ENCODE measurements at regions not wholly inside any gene's neighbourhood (a gene's known extent, or its start where the extent isn't known, plus 50 kb on each side); places are given as distances from the start of the nearest gene placed in this dataset.

DNA sequence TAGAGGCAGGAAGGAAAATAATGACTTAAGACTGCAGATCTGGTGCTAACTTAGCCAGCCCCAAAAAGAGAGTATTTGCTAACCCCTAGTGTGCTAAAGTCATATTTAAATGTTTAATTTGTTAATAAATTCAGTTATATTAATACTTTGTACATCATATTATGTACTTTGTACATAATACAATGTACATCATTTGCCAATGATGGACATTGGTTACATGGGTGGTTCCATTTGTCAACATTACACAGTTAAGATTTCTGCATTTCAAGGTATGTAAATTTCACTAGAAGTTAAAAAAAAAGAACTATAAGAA, 63.9 kb upstream of the PIM1 start (continued):
- TF ChIP-seq, protein P1, sequence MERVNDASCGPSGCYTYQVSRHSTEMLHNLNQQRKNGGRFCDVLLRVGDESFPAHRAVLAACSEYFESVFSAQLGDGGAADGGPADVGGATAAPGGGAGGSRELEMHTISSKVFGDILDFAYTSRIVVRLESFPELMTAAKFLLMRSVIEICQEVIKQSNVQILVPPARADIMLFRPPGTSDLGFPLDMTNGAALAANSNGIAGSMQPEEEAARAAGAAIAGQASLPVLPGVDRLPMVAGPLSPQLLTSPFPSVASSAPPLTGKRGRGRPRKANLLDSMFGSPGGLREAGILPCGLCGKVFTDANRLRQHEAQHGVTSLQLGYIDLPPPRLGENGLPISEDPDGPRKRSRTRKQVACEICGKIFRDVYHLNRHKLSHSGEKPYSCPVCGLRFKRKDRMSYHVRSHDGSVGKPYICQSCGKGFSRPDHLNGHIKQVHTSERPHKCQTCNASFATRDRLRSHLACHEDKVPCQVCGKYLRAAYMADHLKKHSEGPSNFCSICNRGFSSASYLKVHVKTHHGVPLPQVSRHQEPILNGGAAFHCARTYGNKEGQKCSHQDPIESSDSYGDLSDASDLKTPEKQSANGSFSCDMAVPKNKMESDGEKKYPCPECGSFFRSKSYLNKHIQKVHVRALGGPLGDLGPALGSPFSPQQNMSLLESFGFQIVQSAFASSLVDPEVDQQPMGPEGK (tag by site-specific recombination; IDR thresholded peaks at IDR 0.05): no peak
- no peak for TF ChIP-seq ZNF555 (tag by site-specific recombination; conservative IDR thresholded peaks at IDR 0.05)
- TF ChIP-seq ZNF473 (tag by site-specific recombination; IDR thresholded peaks at IDR 0.05): no peak
- no peak for TF ChIP-seq ZSCAN23 (tag by site-specific recombination; IDR thresholded peaks at IDR 0.05)

DNA sequence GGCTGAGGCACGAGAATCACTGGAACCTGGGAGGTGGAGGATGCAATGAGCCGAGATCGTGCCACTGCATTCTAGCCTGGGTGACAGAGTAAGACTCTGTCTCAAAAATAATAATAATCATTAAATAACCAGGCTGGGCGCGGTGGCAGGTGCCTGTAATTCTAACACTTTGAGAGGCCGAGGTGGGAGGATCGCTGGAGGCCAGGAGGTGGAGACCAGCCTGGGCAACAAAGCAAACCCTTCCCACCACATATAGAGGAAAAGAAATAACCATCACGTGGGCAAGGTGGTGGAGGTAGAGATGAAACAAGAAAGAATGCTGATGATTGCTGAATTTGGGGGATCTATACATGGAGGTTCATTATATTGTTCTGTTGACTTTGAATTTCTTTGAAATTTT, 63.4 kb upstream of the PIM1 start:
- TF ChIP-seq, protein P2, sequence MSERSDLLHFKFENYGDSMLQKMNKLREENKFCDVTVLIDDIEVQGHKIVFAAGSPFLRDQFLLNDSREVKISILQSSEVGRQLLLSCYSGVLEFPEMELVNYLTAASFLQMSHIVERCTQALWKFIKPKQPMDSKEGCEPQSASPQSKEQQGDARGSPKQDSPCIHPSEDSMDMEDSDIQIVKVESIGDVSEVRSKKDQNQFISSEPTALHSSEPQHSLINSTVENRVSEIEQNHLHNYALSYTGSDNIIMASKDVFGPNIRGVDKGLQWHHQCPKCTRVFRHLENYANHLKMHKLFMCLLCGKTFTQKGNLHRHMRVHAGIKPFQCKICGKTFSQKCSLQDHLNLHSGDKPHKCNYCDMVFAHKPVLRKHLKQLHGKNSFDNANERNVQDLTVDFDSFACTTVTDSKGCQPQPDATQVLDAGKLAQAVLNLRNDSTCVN (tag by site-specific recombination; optimal IDR thresholded peaks at IDR 0.05): no peak
- TF ChIP-seq ZNF830 (tag by site-specific recombination; IDR thresholded peaks at IDR 0.05; ENCODE audit: low read depth) (no peak), YY2 (tag by site-specific recombination; IDR thresholded peaks at IDR 0.05) (no peak), ZNF701 (tag by site-specific recombination; IDR thresholded peaks at IDR 0.05) (no peak), REPIN1 (tag by site-specific recombination; IDR thresholded peaks at IDR 0.05; ENCODE audit: low read depth) (no peak), BCL11B (tag by site-specific recombination; IDR thresholded peaks at IDR 0.05; ENCODE audit: low read depth) (no peak), ZNF585B (tag by site-specific recombination; IDR thresholded peaks at IDR 0.05) (no peak), GFI1B (tag by site-specific recombination; IDR thresholded peaks at IDR 0.05) (no peak), GLIS2 (tag by site-specific recombination; IDR thresholded peaks at IDR 0.05) (no peak), ZNF501 (tag by site-specific recombination; IDR thresholded peaks at IDR 0.05) (no peak)
- TF ChIP-seq, protein P3, sequence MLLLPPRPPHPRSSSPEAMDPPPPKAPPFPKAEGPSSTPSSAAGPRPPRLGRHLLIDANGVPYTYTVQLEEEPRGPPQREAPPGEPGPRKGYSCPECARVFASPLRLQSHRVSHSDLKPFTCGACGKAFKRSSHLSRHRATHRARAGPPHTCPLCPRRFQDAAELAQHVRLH (tag by site-specific recombination; IDR thresholded peaks at IDR 0.05): no peak
- TF ChIP-seq, protein P4, sequence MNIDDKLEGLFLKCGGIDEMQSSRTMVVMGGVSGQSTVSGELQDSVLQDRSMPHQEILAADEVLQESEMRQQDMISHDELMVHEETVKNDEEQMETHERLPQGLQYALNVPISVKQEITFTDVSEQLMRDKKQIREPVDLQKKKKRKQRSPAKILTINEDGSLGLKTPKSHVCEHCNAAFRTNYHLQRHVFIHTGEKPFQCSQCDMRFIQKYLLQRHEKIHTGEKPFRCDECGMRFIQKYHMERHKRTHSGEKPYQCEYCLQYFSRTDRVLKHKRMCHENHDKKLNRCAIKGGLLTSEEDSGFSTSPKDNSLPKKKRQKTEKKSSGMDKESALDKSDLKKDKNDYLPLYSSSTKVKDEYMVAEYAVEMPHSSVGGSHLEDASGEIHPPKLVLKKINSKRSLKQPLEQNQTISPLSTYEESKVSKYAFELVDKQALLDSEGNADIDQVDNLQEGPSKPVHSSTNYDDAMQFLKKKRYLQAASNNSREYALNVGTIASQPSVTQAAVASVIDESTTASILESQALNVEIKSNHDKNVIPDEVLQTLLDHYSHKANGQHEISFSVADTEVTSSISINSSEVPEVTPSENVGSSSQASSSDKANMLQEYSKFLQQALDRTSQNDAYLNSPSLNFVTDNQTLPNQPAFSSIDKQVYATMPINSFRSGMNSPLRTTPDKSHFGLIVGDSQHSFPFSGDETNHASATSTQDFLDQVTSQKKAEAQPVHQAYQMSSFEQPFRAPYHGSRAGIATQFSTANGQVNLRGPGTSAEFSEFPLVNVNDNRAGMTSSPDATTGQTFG (tag by site-specific recombination; IDR thresholded peaks at IDR 0.05; ENCODE audit: borderline replicate concordance): no peak
- Histone ChIP-seq H3K4me3 (ENCODE audit: low read depth, low read length) (no peak overlapping the region), H3K27ac (ENCODE audit: extremely low read depth, low read depth, low read length) (no peak overlapping the region), H3K36me3 (ENCODE audit: control insufficient read depth in 2 of 2, insufficient read depth in 1 of 2, low read length in 2 of 2) (no peaks in the 10 kb centered on the region), H3K9me3 (ENCODE audit: control insufficient read depth, insufficient read depth, low read depth, low read length) (no peaks in the 10 kb centered on the region), H3K4me1 (ENCODE audit: control insufficient read depth, insufficient read depth, low read length) (peaks cover 37% of the 10 kb centered on the region)
- CTCF ChIA-PET: interaction anchor here (0.6 to 0.8 kb wide), 3 partner anchors 9 to 86 kb away, joined by 3 to 5 read pairs (median 3); no protein-coding TSS in a partner anchor
- POLR2A ChIA-PET: interaction anchor here (0.6 kb wide), 1 partner anchor 133 kb away, joined by 4 read pairs; no protein-coding TSS in a partner anchor

DNA sequence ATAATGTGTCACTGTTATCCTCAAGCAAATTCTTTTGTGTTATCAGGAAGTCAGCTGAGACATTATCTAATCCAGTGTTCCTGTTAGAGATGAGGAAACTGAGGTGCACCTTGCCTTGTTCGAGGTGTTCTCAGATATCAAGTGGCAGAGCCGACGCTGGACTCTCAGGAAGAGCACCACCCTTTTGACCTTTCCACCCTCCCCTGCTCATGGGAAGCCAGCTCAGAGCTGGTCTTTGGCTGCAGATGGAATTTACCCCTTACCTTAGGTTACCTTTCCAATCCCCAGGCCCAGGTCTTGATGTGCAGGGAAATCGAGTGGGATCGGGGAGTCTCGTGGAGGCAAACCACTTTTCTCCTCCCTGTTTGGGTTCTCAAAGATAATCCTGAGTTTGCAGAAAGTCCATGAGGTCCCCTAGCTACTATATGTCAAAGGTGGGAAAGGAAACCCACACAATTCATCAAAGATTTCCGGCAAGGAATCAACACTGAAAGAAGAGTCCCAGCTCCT, 62.9 kb upstream of the PIM1 start:
- H3K4me1 ChIP-seq (ENCODE audit: control insufficient read depth, insufficient read depth, low read length): peaks cover 34% of the 10 kb centered on the region
- no peak overlapping the region for H3K27ac ChIP-seq (ENCODE audit: extremely low read depth, low read depth, low read length)
- no peaks in the 10 kb centered on the region for H3K36me3 ChIP-seq (ENCODE audit: control insufficient read depth in 2 of 2, insufficient read depth in 1 of 2, low read length in 2 of 2)
- ChIA-PET CTCF (interaction anchor here (0.6 to 0.8 kb wide), 3 partner anchors 8 to 87 kb away, joined by 3 to 5 read pairs (median 3); no protein-coding TSS in a partner anchor), POLR2A (interaction anchor here (0.6 to 0.7 kb wide), 2 partner anchors 21 to 132 kb away, joined by 4 read pairs; no protein-coding TSS in a partner anchor)
- H3K9me3 ChIP-seq (ENCODE audit: control insufficient read depth, insufficient read depth, low read depth, low read length): no peaks in the 10 kb centered on the region
- no peak overlapping the region for H3K4me3 ChIP-seq (ENCODE audit: low read depth, low read length)
- no peak for TF ChIP-seq ZBTB20 (tag by site-specific recombination; IDR thresholded peaks at IDR 0.05)
- no peak for TF ChIP-seq ZNF677 (tag by site-specific recombination; IDR thresholded peaks at IDR 0.05)
- TF ChIP-seq ZNF664 (tag by site-specific recombination; IDR thresholded peaks at IDR 0.05): no peak
- no peak for TF ChIP-seq YY2 (tag by site-specific recombination; IDR thresholded peaks at IDR 0.05)
- TF ChIP-seq ZNF549 (tag by site-specific recombination; IDR thresholded peaks at IDR 0.05): no peak
- TF ChIP-seq ZNF223 (tag by site-specific recombination; IDR thresholded peaks at IDR 0.05): no peak
- no peak for TF ChIP-seq ZNF274 (IDR thresholded peaks at IDR 0.05; ENCODE audit: low read length)
- no peak for TF ChIP-seq ZNF274 (tag by site-specific recombination; IDR thresholded peaks at IDR 0.05; ENCODE audit: borderline replicate concordance)
- no peak for TF ChIP-seq TRIM28 (IDR thresholded peaks at IDR 0.05; ENCODE audit: borderline replicate concordance, low read length)
- TF ChIP-seq ZNF433 (tag by site-specific recombination; IDR thresholded peaks at IDR 0.05; ENCODE audit: low read depth): no peak
- no peak for TF ChIP-seq ZNF510 (tag by site-specific recombination; IDR thresholded peaks at IDR 0.05; ENCODE audit: insufficient replicate concordance)
- no peak for TF ChIP-seq ZNF366 (tag by site-specific recombination; conservative IDR thresholded peaks at IDR 0.05)
- TF ChIP-seq ZNF629 (tag by site-specific recombination; IDR thresholded peaks at IDR 0.05): no peak
- TF ChIP-seq KLF9 (tag by site-specific recombination; IDR thresholded peaks at IDR 0.05; ENCODE audit: low read depth): no peak
